HG03469 (cell line): ENCODE measurements at regions not wholly inside any gene's neighbourhood (a gene's known extent, or its start where the extent isn't known, plus 50 kb on each side); places are given as distances from the start of the nearest gene placed in this dataset.
"Not testable (repeated sequence)": the region's sequence is repeated elsewhere in the genome, so short reads cannot be mapped to it uniquely, and the experiment has no call there.

Source experiments
- ATAC-seq: cut with Tn5 transposase; IDR thresholded peaks from one replicate; pipeline ENCODE4 v1.9.1; 2021; ENCODE audit warnings: mild to moderate bottlenecking, moderate library complexity, moderate number of reproducible peaks; ENCODE audit not compliant: unreplicated experiment

- no peak for ATAC-seq
These were observed 129.8 kb downstream of the BCL2L11 start for GRCh38 chr2:111250448-111251030.

DNA sequence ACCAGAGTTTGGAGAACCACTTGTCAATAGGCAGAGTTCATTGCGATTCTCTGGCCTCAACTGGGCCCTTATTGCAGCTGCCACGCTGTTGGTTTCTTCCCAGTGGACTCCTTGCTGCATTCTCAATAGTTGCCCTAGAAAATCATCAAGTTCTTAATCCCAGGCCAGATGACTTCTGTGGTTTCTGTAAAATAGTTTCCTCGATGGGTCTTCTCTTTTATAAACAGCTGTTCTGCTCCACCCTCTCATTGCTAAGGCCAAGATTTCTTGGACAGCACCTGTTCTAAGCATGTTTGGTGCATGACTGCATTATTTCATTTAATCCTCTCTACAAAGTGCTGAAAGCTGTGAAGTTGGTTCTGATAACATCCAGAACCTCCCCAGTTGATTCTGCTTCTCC, 131.0 kb downstream of the BCL2L11 start:
- ATAC-seq: no peak

DNA sequence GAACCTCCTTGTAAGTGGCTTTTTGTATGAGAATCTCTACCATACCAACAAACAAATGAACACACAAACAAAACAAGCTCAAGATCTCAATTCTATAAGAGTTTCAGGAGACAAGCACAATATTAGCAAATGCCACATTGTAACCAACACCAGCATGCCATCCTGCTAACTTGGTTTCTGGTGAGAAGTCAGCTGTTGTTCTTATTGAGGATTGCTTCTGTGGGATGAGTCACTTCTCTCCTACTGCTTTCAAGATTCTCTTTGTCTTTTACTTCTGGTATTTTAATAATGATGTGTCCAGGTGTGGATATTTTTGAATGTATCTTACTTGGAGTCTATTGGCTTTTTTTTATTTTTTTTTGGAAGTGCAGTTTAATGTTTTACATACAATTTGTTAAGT, 131.7 kb downstream of the BCL2L11 start:
- ATAC-seq: no peak

GRCh38 chr2:111254916-111255315, 134.2 kb downstream of the BCL2L11 start:
- ATAC-seq: not testable (repeated sequence)

DNA sequence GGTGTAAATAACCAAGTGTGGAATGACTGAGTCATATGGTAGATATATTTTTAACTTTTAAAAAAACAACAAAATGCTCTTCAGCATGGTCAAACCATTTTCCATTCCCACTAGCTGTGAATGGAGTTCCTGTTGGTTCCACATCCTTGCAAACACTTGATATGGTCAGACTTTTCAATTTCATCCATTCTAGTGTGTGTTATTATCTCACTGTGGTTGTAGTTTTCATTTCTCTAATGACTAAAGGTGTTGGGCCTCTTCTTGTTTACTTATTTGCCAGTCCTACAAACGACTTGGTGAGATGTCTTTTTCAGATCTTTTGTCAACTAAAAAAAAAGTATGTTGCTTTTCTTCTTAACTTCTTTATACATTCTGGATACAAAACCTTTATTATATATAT, 135.9 kb downstream of the BCL2L11 start:
- ATAC-seq: not testable (repeated sequence)

DNA sequence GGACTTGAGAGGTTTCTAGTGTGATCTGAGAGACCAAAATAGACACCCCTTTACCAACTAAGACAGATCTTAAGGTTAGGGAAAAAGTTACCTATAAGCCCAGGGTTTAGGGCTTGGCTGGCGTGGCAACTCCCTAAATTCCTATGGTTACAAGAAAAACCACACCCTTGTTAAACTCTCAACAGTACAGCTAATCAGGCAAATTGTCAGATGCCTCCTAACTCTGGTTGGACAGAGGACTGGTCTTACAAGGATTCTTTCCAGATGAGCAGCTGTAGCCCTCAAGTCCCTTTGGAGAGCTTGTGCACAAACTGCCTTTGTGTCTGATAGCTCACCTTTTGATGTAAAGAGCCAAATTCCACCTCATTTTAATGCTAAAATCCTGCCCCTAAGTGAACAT, 136.9 kb downstream of the BCL2L11 start:
- ATAC-seq: not testable (repeated sequence)

GRCh38 chr2:111258318-111258717, 137.6 kb downstream of the BCL2L11 start:
- not testable (repeated sequence) for ATAC-seq

DNA sequence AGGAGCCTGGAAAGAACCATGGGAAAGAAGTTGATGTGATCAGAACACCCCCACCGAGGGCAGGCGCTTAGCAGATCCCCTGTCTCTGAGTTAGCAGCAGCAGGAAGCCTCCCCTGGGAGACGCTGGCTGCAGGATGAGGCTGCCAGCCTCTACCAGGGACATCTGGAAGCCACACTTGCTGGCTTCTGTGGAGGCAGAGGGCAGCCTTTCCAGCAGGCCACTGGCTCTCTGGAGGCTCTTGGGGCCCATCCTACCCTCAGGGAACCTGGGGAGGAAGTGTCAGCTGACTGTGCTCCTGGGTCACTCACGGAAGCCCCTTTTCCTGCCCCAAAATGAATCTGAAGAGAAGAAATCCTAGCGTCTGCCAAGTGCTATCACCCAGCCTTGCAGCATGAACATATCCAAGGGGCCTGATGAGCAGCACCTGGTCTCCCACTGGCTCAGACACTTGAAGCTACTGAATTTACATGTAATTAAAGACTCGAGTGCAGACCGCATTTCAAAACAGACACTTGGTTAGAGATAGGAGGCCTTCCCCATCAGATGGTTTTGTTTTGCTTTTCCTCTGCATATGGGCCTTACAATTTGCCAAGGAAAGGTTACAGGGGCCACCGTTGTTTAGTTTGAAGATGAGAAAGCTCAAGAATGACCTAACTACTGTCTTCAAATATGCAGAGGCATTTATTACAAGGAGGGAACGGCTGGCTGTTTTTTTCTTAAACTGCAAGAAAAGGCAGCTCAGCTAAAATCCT, 142.1 kb downstream of the BCL2L11 start:
- ATAC-seq: not testable (repeated sequence)

- not testable (repeated sequence) for ATAC-seq
These were observed 142.8 kb downstream of the BCL2L11 start for GRCh38 chr2:111263380-111264017.

- not testable (repeated sequence) for ATAC-seq
These were observed 144.2 kb downstream of the BCL2L11 start for GRCh38 chr2:111264956-111265355.

GRCh38 chr2:111266556-111266955, 145.8 kb downstream of the BCL2L11 start:
- ATAC-seq: not testable (repeated sequence)

- not testable (repeated sequence) for ATAC-seq
These were observed 146.3 kb downstream of the BCL2L11 start for GRCh38 chr2:111267038-111267437.

DNA sequence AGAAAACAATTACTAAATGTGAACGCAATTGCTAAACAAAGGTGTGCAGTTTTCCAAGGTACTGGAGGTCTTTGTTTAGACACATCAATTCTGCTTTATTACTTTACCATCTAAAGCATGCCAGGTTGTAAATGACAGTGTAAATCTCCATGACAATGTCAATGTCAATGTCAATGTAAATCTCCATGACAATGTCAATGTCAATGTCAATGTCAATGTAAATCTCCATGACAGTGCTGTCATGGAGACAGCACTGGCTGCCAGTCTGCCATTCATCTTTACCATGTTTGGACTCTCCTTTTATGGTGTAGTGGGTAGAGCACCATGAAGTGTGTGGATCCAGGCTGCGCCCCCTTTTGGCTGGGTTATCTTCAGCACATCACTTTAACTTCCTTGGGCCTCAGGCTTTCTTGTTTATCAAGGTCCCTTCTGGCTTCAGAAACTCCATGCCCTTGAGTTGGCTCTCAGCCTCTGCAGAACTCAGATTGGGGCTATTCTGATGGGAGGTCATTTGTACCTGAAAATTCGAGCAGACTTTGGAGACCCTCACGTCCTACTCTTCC, 149.1 kb downstream of the BCL2L11 start:
- not testable (repeated sequence) for ATAC-seq

DNA sequence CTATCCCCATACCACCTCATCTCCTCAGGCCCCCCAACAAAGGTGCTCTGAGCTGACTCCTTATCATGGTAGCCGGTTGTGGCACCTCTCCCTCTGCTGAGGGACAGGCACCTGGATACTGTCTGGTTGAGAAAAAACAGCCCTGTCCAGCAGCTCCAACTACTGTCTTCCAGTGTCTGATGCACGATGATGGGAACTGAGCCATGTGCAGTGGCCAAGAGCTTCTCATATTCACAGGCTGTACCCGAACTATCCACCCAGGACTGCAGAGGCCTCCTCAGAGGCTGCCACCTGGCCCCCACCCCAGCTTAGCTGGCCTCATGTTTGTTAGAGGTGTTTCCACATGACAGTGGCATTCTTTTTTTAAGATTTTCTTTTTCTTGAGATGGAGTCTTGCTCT, 149.9 kb downstream of the BCL2L11 start:
- ATAC-seq: not testable (repeated sequence)

DNA sequence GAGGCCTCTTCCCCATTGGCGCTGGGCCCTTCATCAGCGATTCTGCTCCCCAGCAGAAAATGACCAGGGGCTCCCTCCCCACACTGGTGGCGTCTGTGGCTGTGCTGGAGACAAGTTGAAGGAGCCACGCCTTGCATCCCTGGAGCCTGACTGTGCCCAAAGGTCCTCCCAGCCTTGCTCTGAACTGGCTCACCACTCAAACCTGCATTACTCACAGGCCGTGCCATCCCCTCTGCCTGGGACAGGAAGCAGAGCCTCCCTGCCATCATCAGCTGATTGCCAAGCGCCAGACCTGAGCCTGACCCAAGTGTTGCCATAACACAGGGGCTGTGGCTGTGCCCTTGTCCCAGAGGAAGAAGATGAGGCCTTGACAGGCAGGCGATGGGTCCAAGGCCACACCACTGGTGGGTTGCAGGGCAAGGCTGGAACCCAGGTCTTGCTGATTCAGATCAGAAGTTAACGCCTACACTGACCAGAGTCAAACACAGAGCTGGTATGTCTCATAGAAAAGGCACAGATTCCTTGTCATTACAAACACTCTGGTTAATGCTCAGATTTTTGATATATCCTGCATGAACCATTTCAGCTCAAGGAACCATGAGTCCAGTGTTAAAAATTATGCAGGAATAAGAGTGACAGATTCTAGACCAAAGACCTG, 151.1 kb downstream of the BCL2L11 start:
- not testable (repeated sequence) for ATAC-seq

GRCh38 chr2:111273007-111273406, 152.3 kb downstream of the BCL2L11 start:
- ATAC-seq: not testable (repeated sequence)

DNA sequence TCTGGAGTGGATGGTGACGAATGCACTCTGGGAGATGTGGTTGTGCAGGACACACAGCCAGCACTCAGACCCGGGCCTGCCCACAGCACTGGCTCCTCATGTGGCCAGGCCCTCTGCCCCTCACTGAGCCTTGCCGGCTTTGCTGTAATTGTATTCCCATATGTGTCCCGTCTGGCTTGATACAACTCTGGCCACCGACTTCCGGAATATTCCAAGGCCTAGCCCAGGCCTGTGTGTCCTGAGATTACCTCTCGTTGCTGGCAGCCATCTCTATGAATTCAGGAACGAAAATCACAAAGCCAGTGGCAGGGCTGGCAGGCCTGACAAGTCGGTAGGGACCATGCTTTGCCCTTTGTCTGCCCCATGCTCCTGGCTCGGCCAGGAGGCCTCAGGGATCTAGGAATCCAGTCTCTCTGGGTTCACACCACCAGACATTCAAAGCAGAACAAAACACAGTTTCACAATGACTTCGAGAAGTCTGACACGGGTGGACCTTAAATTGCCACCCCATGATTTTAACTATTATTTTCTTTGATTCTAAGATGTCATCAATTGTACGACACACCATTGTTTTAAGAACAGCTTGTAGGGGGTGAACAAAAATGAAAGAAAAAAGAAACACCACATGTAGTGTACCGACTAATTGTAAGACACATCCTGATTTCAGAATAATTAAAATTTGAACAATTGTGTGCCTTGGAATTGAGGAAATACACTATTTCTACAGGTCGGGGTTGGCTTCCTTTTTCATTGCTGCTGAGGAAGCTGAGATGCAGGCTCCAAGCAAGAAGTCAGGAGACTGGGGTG, 154.5 kb downstream of the BCL2L11 start:
- ATAC-seq: not testable (repeated sequence)

- not testable (repeated sequence) for ATAC-seq
These were observed 155.1 kb downstream of the BCL2L11 start for GRCh38 chr2:111275854-111276171.

DNA sequence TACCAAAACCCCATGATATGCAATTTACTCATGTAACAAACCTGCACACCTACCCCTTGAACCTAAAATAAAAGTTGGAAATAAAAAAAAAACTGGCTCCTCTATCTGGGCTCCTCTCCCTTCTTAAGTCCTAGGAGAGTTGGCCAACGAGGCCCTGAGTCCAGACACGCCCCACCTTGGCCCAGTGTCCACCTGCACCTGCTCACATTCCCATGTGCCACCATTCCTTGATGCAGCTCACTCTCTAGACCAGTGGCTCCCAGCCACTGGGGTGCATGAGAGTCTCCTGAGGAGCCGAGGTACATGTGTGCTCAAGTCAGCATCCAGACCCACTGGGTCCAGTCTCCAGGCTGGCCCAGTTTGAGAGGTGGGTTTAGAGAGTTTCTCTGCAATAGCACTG, 157.4 kb downstream of the BCL2L11 start:
- not testable (repeated sequence) for ATAC-seq

GRCh38 chr2:111280709-111281286, 160.1 kb downstream of the BCL2L11 start:
- ATAC-seq: not testable (repeated sequence)
